GM18873 (cell line): ENCODE measurements at regions not wholly inside any gene's neighbourhood (a gene's known extent, or its start where the extent isn't known, plus 50 kb on each side); places are given as distances from the start of the nearest gene placed in this dataset.
"Not testable (repeated sequence)": the region's sequence is repeated elsewhere in the genome, so short reads cannot be mapped to it uniquely, and the experiment has no call there.

Experiments
- ATAC-seq: cut with Tn5 transposase; IDR thresholded peaks from one replicate; pipeline ENCODE4 v1.9.1; 2021; ENCODE audit warnings: mild to moderate bottlenecking, moderate library complexity, moderate number of reproducible peaks; ENCODE audit not compliant: unreplicated experiment, low FRiP score

DNA sequence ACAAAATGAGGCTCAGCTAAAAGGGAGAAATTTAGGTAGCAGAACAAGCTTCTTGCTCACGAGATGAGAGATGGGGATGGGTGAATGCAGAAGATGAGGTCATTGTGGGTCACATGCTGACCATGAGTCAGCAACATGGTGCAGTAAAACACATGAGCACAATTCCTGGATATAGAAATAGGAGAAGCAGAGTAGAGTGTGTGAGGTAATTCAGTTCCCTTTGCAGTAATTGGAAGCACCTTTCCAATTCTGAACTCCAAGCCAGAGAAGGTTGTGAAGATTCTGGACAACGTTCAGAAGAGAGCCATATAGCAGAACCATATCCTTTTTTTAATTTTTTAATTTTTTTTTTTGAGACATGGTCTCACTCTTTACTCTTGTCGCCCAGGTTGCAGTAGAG lies 62.0 kb upstream of the LMNTD1 start:
- ATAC-seq, result no peak

DNA sequence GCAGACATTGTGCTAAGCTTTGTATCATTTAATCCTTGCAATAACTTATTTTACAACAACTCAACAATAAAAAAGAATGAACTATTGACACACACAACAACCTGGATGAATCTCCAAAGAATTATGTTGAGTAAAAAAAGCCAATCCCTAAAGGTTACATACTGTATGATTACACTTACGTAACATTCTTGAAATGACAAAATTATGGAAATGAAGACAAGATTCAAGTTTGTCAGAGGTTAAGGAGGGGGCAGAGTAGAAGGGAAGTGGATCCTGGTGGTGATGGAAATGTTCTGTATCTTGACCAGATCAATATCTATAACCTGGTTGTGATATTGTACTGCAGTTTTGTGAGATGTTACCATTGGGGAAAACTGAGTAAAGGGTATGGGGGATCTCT lies 63.2 kb upstream of the LMNTD1 start:
- no peak for ATAC-seq

DNA sequence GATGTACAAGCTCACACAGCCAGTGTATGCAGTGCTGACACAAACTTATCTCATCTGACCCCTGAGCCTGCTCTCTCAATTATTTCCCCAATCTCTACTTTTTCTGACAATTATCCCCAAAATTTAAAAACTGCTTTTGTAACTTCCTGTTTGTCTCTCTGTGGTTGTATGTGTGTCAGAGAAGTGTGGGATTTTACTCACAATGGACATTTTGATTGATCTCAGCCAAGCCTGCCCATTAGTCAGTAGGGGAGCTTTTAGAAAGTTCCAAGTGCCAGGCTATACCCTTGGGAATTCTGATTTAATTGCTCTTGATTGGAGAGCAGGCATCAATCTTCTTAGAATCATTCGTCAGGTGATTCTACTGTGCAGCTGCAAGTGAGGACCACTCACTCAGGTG lies 64.9 kb upstream of the LMNTD1 start:
- no peak for ATAC-seq

DNA sequence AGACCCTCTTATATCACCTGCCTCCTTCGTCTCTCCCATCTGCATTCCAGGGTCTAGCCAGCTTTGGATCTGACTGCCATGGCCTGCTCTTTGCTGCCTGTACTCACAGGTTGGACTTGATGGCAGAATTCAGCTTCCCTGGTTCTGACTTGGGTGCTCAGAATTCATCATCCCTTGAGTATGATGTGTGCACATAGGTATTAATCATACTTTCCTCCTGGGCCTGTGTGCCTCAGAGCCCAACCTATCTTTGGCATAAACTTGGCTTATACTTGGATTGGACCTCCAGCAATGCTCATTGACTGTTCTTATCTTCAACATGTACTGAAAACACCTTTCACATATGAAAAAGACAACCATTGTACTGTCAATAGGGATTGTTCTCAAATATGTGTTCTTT lies 70.7 kb upstream of the LMNTD1 start:
- ATAC-seq, result no peak

DNA sequence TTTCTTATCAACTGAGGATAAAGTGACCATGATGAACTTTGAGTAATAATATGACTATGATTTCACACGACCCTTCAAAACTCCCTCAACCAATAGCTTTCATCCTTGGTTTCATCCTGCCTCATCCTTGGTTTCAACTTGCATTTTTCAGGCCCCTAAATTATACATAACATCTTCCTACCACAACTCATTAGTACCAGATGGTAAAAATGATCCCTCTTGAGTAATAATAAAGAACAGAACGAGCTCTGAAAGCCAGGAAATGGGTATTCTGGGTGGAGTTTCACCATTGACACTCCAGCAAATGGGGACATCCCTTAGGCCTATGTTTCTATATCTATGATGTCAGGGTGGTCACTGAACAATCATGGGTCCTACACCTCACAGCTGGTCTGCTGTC lies 72.1 kb upstream of the LMNTD1 start:
- no peak for ATAC-seq

DNA sequence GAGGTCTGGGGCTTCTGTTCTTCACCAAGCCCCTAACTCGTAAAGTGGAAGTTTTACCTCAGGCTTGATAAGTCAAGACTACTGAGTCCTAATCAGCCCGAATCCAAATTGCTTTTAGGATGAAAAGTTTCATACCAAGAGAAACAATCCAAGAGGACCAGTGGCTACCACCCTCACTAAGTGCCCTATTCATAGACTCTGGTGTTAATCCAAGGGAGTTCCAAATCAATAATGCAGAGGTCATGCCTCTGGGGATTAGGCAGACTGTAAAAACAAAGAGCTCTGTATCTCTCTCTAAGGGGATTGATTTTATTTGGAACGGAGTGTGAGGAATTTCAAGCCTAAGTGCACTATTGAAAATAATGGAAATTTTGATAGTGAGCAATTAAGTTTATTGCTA lies 76.3 kb upstream of the LMNTD1 start:
- ATAC-seq, result no peak

DNA sequence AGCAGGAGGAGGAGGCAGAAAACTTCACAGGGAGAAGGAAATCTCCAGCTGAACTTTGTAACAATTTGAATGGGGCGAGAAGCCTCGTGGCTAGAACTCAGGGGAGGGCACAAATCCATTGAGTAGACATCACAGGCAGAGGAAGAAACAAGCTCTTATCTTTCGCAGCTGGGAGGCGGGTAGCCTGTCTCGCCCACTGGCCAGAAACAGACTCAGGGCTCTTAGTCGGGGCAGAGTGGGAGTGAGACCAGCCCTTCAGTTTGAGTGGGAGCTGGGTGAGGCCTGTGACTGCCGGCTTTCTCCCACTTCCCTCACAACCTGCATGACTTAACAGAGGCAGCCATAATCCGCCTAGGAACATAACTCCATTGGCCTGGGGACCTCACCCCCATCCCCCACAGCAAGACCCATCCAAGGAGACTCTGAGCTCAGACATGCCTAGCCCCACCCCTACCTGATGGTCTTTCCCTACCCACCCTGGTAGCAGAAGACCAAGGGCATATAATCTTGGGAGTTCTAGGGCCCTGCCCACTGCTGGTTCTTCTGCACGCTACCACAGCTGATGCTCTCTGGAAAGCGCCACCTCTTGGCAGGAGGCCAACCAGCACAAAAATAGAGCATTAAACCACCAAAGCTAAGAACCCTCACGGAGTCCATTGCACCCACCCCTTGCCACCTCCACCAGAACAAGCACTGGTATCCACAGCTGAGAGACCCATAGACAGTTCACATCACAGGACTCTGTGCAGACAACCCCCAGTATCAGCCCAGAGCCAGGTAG lies 77.8 kb upstream of the LMNTD1 start:
- ATAC-seq, result not testable (repeated sequence)

DNA sequence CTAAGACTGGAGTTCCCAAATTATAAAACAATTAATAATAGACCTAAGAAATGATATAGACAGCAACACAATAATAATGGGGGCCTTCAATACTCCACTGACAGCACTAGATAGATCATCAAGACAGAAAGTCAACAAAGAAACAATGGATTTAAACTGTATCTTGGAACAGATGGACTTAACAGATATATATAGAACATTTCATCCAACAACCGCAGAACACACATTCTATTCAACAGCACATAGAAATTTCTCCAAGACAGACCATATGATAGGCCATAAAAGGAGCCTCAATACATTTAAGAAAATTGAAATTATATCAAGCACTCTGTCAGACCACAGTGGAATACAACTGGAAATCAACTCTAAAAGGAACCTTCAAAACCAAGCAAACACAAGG lies 80.1 kb upstream of the LMNTD1 start:
- not testable (repeated sequence) for ATAC-seq

DNA sequence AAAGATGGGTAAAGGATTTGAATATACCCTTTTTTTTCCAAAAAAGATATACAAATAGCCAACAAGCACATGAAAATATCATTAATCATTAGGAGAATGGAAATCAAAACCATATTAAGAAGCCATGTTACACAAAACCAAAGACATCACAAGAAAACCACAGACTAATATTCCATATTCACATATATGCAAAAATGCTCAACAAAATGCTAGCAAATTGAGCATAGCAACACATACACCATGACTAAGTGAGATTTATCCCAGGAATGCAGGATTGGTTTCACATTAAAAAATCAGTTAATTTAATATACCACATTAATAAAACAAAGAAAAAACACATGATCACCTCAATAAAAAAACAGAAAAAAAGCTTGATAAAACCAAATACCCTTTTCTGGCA lies 84.7 kb upstream of the LMNTD1 start:
- ATAC-seq, result no peak

DNA sequence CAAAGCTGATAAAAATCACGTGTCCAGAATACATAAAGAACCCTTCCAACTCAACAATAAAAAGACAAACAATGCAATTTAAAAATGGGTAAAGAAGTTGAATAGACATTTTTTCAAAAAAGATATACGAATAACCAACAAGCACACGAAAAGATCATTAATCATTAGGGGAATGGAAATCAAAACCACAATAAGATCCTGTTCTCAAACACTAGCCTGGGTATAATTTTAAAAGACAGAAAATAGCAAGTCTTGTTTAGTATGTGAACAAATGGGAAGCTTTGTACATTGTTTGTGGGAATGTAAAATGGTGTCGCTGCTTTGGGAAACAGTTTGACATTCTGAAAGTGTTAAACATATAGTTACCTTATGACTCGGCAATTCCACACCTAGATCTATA lies 86.3 kb upstream of the LMNTD1 start:
- no peak for ATAC-seq

DNA sequence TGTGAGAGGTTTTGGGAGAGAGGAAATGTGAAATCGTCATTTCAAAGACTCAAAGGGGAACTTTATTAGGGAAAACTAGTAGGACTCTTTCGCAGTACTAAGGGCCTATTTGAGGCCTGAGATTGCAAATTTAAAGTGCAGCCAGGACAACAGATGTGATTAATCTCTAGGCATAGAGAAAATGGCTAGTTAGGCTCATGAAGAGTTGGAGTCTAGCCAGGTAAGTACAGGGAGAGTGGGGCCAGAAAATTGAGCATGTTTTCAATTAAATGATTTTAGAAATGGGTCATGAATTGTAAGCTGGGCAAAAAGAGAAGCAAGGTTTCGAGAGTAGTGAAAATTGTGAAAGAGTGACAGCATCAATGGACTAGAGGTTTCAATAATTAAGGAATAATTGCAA lies 91.9 kb upstream of the LMNTD1 start:
- ATAC-seq, result no peak

DNA sequence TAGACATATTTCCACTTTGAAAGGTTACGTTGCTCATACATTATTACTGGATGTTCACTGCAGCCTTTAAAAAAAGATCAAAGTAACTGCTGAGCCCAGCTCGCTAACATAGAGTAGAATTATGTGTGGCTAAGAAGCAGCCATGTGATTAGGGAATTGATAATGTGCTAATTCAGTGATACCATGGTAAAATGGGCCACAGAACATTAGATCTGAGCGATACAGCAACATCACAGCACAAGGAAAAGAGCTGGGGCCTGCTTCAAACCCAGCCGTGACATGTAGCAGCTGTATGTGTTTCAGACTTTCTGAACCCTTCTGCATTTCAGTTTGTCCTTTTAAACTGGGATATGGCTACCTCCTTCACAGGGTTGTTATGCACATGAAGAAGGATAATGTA lies 92.3 kb upstream of the LMNTD1 start:
- ATAC-seq, result no peak

DNA sequence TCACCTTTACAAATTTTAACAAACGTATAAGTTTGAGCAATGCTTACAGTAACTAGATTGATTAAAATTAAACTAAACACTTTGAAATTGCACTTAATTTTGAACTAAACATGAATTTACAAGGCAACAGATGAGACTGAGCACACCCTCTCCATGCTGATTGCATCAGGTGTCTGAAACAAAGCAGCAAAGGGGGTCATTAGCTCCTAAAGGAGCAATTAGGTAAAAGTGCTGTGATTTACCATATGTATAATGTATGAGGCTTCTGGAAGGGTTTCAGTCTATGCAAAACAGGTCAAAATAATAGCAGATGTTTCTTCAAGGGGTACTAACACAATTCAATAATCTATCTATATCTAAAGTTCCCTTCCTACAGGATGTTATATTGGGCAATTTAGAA lies 98.8 kb upstream of the LMNTD1 start:
- ATAC-seq, result no peak

DNA sequence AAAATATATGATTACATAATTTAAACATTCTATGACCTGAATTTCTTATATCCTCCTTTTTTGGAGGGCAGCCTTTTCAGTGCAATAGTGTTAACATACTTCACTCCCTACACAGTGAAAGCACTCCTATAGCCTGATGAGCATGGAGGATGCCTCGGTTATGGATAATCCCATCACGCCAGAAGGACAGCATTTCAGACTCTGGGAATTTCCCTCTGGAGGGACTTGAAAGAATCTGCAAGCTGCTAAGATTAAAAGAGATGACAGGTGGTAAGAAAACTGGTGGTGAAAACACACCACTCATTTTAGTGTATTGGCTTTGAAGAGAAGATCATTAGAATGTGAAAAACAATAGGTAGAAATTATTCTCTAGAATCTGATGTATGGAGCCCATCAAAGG lies 99.3 kb upstream of the LMNTD1 start:
- ATAC-seq, result no peak

DNA sequence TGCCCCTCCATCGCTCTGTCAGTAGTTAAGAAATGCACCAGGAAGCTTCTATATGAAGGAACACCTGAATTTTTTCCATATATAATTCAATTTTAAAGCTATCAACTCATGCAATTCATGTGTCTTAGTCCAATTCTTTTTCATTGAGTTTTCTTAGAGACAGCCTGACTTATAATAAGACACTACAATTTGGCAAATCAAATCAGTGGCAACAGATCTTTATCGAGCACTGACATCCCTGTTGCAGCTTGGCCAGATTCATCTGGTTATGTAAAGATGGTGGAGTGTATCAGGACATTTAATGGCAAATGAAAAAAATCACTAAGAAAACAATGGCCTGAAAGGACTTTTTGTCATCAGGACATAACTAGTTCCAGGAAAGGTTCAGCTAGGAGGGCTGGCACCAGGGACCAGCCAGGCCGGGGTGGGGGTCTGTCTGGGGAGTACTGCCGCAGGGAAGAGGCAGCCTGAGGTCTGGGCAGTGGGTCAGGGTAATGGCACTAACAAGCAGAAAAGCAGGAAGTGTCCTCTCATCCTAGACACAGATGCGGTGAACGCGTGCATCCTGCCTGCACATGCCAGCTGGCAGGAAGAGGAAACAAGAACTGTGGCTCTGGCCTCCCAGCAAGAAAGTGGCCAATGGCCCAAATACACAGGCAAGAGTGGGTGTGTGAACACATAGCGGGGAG lies 100.5 kb upstream of the LMNTD1 start:
- no peak for ATAC-seq

DNA sequence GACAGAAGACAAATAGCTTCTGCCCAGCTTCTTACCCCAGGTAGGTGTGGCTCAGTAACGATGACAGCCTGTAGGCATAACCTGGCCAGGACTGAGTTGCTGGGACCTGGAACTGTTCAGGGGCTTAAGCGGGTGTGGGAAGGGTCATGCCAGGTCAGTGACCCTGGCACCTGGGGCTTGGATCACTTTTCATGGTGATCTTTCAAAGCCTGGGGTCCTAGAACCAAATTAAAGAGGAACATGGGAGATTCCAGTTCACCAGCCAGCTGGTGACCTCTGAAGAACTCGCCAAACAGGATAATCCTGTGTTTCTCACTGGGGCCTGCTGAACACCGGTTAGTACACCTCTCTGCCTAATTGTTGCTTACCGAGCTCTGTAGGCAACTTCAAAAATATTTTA lies 102.6 kb upstream of the LMNTD1 start:
- no peak for ATAC-seq

DNA sequence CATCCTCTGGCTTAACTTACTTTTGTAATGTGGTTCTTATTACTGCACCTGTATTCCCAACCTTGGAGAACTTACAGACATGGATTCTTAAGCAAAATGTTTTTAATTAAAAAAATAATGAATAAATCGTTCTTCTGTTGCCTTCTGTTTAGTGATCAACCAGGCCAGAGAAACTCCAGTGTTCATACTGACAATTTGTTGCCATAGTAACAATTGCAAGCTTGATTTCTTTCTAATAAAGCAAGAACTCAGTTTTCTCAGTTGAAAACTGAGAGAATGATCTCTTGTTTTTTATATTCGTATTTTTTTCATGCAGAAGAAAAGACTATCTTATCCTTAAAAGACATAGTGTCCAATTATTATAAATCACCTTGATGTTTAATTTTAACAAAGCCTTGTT lies 106.5 kb upstream of the LMNTD1 start:
- ATAC-seq, result no peak

DNA sequence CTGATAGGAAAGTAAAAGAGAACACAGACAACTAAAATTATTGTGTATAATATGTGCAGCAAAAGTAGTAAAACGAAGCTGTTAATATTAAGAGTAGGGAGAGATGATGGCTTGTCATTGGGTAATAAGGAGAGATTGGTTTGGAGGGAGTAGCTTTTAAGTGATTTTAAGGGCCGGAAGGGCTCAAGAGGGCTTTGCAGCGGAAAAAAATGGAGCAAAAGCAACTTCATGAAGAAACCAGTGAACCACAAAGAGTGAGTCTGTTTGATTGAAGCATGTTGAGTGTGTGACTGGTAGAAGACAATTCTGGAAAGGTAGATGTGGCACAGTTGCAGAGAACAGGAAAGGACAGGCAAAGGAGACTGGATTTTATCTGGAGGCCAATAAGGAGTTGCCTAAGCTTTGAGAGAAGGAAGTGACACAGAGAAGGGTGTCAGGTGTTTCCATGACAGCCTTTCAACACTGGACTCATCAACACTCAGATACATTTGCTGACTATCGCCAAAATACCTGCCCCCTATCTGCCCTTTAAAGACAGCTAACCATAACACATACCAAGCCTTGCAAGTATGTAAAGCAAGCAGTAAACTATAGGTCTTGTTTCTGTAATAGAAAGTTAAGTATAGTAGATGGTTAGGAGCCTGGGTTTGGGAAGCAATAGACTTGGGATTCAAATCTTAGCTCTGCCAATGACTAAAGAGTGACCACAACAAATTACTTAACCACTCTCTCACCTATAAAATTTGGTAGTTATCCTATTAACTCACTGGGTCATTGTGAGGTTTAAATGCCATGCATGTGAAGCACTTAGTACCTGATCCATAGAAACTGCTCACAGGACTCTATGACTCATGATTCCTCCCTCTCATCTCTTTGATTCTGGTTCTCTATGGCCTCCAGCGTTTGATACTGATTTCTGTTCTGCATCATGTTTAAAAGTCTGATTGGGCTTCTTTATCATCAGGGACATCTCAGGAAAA lies 117.3 kb upstream of the LMNTD1 start:
- ATAC-seq, result no peak

DNA sequence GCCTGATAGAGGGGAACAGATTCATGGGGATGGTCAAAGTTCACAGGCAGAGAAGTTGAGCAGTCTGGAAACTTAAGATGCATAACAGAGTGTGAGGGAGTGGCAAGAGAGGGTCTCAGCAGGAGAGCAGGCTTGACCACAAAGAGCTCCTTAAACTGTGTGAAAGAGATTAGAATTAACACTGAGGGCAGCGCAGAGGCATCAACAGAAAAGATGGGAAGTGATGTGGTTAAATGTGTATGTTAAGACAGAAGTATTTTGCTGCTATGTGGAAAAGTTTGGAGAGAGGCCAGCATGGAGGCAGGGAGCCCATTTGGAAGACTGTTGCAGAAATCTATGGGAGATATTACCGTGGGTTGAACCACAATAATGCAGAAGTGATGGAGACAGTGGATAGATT lies 122.7 kb upstream of the LMNTD1 start:
- no peak for ATAC-seq

DNA sequence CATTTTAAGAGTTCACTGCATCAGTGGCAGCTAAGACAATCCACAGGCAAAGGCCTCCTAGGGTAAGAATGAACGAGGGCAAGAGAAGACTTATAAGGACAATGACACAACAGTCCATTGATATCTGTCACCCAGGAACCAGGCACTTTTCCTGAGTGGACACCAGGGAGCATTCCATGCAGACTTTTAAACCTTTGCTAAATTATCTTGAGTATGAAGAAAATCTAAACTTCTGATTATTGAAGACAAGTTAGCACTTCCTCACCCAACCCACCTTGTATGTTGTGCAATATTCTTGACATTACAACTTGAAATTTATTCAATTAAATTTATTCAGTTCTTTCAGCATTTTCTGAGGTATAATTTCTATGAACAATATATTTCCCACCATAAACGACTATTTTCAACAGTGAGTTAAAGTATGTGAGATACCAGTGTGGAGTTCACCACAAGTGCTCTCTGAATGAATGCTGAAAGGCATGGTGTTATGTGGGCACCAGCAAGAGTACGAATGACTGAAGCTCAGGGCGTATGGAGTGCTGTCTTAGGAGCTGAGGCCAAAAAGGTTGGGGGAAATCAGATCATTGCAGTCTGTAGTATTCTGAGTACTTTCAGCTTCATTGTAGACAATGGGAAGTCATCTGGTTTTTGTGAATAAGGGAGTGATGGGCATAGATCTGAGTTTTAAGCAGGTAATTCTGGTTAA lies 124.3 kb upstream of the LMNTD1 start:
- ATAC-seq, result no peak

DNA sequence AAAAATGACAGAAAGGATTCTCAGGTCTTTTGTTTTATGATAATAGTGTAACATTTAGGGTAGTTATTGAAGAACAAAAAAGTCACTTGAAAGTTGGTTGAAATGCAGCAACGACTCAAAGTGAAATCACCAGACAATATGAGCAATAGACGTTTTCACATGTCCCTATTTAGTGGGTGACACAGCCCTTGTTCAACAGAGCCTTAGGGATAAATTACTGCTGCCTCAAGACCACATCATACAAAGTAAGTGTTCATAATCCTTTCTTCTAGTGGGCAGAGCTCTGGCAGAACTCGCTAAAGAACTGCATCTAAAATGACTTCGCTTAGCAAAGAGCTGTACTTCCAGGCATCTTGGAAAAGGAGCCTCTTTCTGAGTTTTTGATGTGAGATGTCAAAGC lies 128.5 kb upstream of the LMNTD1 start:
- ATAC-seq, result no peak
